Myocyte (in vitro differentiated cells): ENCODE measurements at regions not wholly inside any gene's neighbourhood (a gene's known extent, or its start where the extent isn't known, plus 50 kb on each side); places are given as distances from the start of the nearest gene placed in this dataset.

ENCODE experiments used
- DNase-seq: peaks from one replicate; pipeline ENCODE4 v3.0.0-alpha.2; 2012; ENCODE audit warnings: low read depth

DNA sequence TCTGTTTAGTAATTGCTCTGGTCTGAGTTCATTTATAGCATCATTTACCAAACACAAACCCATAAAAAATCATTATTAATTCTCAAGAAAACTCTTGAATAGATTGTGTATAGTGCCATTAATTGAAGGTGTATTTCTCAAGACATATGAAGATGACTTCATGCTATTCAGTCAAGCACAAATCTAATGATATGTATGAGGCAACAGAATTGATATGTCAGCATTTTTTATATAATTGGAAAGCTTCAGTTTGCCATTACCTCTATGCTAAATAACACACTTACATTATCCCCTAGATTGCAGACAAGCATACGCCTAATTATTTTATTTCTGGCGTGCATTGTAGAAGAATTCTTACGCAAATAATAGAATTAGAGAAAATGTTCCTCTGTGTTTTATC is 461.8 kb downstream of the PDHA2 start:
- DNase-seq = no peak

DNA sequence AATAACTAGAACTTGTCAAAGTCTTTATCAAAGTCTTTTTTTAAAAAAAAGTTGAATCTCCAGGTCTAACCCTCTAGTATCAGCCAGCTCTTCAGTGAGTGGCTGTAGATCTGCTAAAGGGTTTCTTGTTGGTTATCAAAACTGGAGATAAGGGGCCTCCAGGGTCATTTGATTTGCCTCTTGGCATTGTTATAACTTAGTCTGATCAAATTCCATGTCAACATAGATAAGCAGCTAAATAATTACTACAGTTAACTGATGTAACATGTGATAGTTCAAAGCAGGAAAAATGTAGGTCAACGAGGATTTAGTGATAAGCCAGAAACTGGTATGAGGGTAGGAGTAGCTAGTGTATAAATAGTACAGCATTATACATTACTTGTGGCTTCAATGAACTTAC is 465.1 kb downstream of the PDHA2 start:
- no peak for DNase-seq

DNA sequence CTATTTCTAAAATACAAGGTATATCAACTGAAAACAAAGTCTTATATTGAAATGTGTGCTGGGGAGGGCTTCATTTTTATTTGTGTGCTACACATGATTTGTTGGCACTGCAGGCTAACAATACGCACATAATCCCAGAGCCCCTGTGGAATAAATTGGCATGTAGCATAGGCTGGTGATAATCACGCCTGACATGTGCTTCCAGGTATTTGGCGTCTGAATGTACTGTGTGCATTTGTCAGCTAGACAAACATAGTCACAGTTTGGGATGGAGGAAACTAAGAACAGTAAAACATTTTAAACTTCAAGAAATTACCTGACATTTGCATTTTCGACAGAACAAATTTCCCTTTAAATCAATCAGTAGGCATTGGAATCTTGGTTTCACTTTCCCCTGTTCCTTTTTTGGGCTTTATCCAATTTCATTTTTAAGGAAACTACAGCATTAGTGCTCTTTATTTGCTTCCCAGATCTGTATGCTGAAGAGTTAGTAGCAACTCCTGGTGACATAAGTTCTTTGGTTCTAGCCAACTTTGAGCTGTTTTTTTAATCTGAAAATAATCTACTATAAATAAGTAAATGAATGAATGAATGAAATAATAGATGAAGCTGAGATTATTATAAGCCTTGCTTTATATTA is 472.3 kb downstream of the PDHA2 start:
- DNase-seq = peak; percentile 2

- peak; percentile 83 for DNase-seq
Measured at GRCh38 chr4:96315815-96316214, 475.9 kb downstream of the PDHA2 start.

GRCh38 chr4:96316776-96317175 is 476.9 kb downstream of the PDHA2 start:
- DNase-seq = no peak

- DNase-seq = no peak
Measured at GRCh38 chr4:96317891-96318290, 478.0 kb downstream of the PDHA2 start.

- DNase-seq = no peak
Measured at GRCh38 chr4:96326846-96327245, 487.0 kb downstream of the PDHA2 start.

- no peak for DNase-seq
Measured at GRCh38 chr4:96342196-96342595, 502.3 kb downstream of the PDHA2 start.

DNA sequence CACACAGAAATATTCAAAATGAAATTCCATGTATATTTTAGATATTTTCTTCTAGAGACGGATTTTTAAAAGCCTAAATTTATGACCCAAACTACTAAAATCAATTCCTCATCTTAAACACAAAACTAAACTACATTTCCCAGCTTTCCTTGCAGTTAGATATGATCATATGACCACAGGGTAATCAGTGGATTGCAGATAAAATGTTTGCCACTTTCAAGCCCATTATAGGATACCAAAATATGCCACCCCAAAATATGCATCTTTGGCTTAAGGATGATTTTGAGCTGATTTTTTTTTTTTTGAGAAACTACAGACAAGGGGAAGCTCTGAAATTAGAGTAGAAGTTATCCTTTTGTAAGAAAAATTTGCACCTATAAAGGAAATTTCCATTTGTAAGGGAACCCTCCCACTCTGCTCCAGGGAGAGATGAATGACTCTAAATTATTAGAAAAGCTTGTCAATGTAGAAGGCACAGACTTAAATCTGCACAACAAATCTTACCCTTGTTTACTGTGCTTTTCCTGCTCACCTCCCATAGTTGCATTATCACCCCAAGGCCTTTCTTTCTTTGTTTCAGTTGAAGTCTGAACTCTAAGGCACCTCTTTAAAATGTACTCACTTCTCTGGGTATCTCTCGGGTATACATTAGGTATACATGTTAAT is 503.0 kb downstream of the PDHA2 start:
- DNase-seq = no peak

- no peak for DNase-seq
Measured at GRCh38 chr4:96343836-96344235, 503.9 kb downstream of the PDHA2 start.

DNA sequence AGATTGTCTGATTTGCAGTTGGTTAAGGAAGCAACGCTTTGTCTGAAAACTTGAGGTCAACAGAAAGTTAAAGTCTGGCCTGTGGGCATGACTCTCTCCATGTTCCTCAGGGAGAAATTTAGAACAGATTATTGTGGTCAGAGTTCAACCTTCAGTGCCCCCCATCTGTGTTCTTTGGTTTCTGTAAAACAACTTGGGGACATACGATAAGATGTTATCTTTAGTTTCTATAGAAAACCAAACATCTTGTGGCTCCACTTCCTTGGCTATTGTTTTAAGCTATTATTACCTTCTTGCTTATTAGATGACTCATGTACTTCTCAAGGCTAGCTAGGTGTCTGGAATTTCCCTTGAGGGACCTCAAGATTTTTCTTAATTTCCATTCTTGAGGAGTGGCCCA is 507.7 kb downstream of the PDHA2 start:
- peak; percentile 15 for DNase-seq

GRCh38 chr4:96352051-96352517 is 512.2 kb downstream of the PDHA2 start:
- DNase-seq = peak; percentile 50

DNA sequence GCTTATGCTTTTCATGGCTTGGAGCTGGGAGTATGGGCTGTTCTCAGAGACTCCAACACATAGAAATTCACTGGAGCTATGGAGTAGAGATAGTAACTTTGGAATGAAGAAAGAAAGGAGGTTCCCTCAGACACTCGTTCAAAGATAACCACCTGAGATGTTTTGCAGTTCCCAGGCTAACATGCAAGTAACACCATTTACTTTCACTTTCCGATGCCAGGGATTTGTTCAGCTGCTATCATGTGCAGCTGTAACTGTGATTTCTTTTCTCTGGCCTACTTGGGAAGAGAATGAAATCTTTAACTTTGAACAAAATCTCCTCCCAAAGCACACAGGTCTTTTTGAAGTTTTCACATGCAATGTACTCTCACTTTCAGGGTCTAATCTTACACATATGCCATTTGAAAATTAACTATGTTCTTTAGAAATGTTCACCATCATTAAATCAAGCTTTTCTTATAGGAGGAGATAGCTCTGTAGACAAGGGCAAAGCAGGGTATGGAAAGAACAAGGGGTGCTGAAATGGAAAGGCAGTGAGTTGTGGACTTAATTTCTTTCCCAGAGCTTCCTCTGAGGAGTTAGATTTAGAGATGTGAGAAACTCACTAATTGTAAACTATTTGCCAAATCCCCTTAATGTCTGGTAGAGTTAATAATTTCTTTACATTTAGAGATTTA is 514.3 kb downstream of the PDHA2 start:
- peak; percentile 53 for DNase-seq

GRCh38 chr4:96355414-96355813 is 515.5 kb downstream of the PDHA2 start:
- DNase-seq = no peak

DNA sequence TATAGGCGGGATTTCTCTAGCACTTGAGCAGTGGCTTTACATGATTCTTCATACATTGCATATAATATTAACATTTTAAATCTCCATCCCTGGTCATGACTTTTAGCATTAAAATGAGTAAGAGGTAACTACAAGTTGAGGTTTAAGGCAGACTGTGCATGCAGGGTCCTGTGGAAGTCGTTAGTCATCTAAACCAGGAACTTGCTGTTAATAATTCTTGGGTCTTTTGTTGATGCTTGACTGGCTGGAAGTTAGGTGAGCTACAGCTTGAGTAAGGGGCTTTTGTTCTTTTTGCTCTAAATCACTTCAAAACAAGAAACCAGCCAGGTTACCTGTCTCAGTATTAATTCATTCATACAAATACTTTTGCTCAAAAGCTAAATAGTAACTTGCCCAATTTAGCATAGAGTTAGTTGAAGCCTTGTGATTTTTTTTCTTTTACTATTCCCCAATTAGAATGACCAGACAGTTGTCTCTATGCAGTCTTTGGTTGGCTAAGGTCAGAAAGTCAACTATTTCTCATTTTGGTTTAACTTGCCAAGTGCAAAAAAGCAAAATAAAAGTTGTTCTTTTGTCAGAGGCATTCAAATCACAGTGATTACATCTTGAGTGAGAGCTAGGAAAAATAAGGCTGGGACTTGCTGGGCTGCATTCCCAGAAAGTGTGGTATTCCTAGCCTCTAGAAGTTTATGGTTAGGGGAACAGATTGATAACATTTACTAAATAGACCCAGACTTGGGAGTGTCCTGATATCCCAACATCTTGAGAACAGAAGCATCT is 516.9 kb downstream of the PDHA2 start:
- DNase-seq = peak; percentile 57

DNA sequence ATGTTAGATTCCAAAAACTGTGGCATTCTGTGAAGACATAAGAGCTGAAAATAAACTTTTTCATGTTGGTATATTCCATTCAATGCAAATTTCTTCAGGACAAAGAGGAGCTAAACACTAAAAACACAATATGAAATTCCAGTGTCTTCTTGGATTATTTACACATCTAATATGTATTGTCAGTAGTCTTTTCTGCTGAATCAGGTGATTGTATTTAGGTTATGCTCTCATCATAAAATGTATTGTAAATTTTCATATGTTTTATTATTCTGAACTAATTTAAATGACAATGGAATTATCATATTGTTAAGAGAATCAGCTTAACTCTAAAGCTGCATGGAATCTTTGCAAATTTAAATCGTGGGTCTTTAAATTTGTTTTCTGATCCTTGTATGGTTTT is 526.7 kb downstream of the PDHA2 start:
- no peak for DNase-seq

- no peak for DNase-seq
Measured at GRCh38 chr4:96375367-96375766, 535.5 kb downstream of the PDHA2 start.

DNA sequence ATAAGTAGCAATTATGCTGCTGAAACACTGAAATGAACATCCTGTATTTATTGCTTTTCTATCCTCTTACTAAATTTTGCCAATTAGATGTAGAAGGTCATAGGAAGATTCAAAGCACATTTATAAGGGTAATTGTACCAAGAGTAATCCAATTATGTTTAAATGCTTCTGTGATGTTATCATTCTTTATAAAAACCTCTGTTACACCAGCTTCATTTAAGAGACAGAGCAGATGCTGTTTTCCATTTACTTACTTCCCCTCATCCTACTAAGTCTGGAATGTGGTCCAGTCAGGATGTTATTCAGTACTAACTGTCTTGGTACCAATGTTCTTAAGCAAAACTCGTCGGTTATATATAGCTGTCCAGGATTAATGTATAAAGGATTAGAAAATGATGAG is 539.6 kb downstream of the PDHA2 start:
- DNase-seq = no peak

GRCh38 chr4:96380106-96380505 is 540.2 kb downstream of the PDHA2 start:
- no peak for DNase-seq

- DNase-seq = no peak
Measured at GRCh38 chr4:96383349-96383748, 543.5 kb downstream of the PDHA2 start.

DNA sequence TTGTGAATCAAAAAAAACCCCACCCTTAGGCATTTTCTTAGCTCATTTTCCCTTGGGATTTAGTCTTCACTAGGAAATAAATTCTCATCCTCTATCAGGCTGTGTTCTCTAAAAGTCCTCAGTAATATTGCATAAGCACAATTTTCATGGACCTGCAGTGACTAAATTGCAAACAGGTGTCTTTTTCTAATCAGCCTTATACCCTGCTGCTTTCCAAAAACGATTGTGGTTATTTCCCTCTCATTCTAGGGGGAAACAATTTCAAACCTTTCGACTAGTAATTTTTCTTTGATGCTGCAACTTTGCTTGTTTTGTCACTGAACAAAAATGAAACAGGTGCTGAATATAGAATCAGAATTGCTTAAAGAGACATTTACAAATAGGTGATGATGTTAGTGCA is 549.9 kb downstream of the PDHA2 start:
- no peak for DNase-seq

DNA sequence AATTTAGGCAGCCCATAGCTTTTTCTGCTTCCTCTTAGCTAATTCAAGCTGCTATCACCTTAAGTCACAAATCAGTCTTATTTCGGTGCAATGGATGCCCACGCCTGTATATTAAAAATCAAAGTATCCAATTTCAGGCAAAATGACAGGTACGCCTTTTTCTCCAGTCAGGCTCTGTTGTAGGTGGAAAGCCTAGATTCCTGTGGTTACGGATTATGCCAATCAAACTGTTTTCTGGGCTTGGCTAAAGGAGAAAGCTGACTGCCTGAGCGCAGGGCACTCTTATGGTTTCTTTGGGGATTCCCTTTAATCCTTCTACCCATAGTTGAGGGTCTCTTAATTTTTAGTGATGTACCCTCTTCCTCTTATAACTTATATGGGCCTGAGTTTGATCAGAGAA is 550.5 kb downstream of the PDHA2 start:
- no peak for DNase-seq
